Adipocyte (in vitro differentiated cells): ENCODE measurements at regions not wholly inside any gene's neighbourhood (a gene's known extent, or its start where the extent isn't known, plus 50 kb on each side); places are given as distances from the start of the nearest gene placed in this dataset.
"Not testable (repeated sequence)": the region's sequence is repeated elsewhere in the genome, so short reads cannot be mapped to it uniquely, and the experiment has no call there.

Source experiments
- DNase-seq: peaks from one replicate; pipeline ENCODE4 v3.0.0-alpha.2; 2015; ENCODE audit warnings: low read depth
- H3K27me3 ChIP-seq: replicated peaks from 2 replicates; pipeline ENCODE4 v1.7.0; 2013; ENCODE audit warnings: mild to moderate bottlenecking, low read length, moderate library complexity; ENCODE audit not compliant: control insufficient read depth, insufficient read depth
- H3K36me3 ChIP-seq: 2 replicates; pipeline ENCODE4 v1.7.0; 2013; ENCODE audit warnings: low read length, mild to moderate bottlenecking, moderate library complexity; ENCODE audit not compliant: control insufficient read depth, insufficient read depth, severe bottlenecking
- H3K4me1 ChIP-seq: 2 replicates; pipeline ENCODE4 v1.7.0; 2013; ENCODE audit warnings: mild to moderate bottlenecking, low read length, moderate library complexity; ENCODE audit not compliant: control insufficient read depth, insufficient read depth
- H3K4me3 ChIP-seq: 2 replicates; pipeline ENCODE4 v1.7.0; 2013; ENCODE audit warnings: mild to moderate bottlenecking, low read length, moderate library complexity
- H3K9ac ChIP-seq: 2 replicates; pipeline ENCODE4 v1.7.0; 2013; ENCODE audit warnings: mild to moderate bottlenecking, low read length, moderate library complexity
- H3K9me3 ChIP-seq: 2 replicates; pipeline ENCODE4 v1.7.0; 2013; ENCODE audit warnings: mild to moderate bottlenecking, low read length, moderate library complexity; ENCODE audit not compliant: control insufficient read depth

DNA sequence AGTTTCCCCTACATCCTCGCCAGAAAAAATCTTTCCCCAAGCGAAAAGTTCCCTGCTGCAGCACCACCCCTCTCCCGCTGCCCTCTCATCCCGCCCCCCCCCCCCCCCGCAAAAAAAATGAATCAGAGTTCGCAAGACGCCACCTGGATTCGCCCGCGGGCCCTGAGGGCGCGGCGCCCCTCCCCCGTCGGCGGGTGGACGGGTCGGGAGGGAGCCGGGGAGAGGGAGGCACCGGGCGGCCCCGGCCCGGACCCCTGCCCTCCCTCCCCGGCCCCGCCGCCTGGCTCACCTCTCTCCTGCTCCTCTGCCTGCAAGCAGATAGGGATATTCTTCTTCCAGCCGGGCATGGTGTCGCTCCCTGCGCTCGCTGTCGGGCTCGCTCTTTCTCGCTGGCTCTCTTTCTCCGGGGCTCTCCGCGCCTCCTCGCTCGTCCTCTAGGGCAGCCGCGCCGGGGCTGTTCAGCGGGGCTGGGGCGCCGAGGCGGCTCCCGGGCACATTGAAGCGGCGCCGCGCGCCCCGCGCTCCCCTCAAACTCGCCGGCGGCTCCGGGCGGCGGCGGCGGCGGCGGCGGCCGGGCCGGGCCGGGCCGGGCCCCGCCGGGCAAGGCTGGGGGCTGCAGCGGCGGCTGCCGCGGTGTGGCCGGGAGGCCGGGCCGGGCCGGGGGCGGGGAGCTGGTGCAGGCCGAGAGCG, 200.3 kb upstream of the CAND1 start:
- H3K9ac ChIP-seq, result no peak overlapping the region
- H3K4me3 ChIP-seq, result peak overlapping the region; percentile 74
- no peaks in the 10 kb centered on the region for H3K36me3 ChIP-seq
- H3K4me1 ChIP-seq, result peaks cover 4% of the 10 kb centered on the region
- H3K9me3 ChIP-seq, result no peaks in the 10 kb centered on the region
- peaks cover 21% of the 10 kb centered on the region for H3K27me3 ChIP-seq
- DNase-seq, result peak; percentile 71

DNA sequence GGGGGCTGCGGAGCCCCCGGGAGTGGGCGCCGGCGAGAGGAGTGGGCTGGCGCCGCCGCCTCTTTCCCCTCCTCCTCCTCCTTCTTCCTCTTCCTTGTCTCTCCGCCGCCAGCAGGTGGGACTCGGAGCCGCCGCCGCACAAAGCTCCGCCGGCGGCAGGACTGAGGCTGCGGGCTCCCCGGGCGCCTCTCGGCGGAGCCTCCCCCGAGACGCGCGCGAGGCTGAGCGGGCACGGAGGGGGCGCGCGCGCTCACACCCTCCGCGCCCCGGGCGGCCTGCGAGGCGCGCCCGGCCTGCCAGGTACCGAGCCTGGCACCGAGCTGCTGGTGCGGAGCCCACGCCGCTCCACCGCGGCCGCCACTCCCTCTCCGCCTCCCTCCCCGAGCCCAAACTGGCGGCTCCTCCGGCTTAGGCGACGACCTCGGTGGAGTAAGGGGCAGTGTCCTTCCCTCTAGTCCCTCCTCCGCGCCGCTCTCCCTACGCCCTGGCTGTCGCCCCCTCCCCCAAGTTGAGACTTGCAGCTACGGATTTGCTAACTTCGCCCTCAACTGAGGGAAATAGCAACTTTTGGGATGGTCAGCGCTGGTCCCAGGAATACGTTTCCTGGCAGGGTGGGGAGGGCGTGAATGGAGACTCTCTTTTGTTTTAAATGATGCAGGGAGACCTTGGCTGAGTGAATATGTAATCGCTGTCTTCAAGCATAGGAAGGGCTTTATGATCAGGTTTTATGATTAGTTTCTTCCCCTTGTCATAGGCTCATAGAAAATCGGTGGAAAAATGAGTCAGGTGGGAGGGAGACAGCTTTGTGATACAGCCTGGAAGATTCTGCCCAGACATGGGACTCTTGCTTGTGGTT, 199.5 kb upstream of the CAND1 start:
- Histone ChIP-seq H3K27me3 (peaks cover 28% of the 10 kb centered on the region), H3K4me3 (peak overlapping the region; percentile 74)
- peak; percentile 67 for DNase-seq

DNA sequence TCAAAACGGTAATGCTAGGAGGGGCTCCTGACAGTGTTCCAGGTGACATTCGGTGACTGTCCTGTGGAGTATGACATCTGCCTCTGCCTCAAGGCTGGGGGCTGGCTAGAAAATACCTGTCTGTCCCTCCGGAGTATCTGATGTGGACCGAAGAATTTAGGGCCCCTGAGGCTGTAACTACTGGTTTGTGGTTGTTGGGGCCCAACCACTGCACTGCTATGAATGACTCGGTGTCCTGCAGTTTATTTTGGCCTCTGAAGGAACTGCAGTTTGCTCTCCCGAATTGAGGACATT, 198.9 kb upstream of the CAND1 start:
- Histone ChIP-seq H3K4me3 (no peak overlapping the region), H3K9me3 (no peaks in the 10 kb centered on the region), H3K27me3 (peaks cover 31% of the 10 kb centered on the region), H3K9ac (no peak overlapping the region), H3K4me1 (peaks cover 4% of the 10 kb centered on the region), H3K36me3 (no peaks in the 10 kb centered on the region)
- no peak for DNase-seq

More for the DNA sequence above, 199.5 kb upstream of the CAND1 start:
- Histone ChIP-seq H3K36me3 (no peaks in the 10 kb centered on the region), H3K4me1 (peaks cover 4% of the 10 kb centered on the region), H3K9me3 (no peaks in the 10 kb centered on the region), H3K9ac (peak overlapping the region; percentile 49)

DNA sequence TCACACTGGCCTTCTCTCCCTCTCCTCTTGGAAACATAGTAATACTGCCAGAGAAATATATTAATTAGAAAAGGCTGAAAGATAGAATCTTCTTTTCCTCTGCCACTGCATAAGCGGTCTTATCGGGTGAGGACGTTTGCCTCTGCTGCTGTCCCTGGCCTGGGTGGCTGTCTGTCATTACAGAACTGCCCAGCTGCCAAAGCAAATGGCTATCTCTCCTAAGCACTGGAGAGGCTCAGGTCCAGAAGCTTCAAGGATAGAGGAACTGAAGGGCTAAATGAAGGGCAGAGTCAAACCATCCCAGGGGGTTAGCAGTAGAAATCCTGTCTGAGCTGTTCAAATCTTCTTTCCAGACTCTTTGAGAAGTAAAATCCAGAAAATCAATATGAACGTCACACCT, 198.6 kb upstream of the CAND1 start:
- Histone ChIP-seq H3K36me3 (no peaks in the 10 kb centered on the region), H3K27me3 (peaks cover 35% of the 10 kb centered on the region), H3K4me1 (peaks cover 4% of the 10 kb centered on the region), H3K9ac (no peak overlapping the region), H3K9me3 (no peaks in the 10 kb centered on the region), H3K4me3 (no peak overlapping the region)
- no peak for DNase-seq

DNA sequence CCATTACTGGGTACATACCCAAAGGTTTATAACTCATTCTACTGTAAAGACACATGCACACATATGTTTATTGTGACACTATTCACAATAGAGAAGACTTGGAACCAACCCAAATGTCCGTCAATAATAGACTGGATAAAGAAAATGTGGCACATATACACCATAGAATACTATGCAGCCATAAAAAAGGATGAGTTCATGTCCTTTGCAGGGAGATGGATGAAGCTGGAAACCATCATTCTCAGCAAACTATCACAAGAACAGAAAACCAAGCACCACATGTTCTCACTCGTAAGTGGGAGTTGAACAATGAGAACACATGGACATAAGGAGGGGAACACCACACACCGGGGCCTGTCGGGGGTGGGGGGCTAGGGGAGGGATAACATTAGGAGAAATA, 196.9 kb upstream of the CAND1 start:
- H3K36me3 ChIP-seq, H3K9ac ChIP-seq, H3K9me3 ChIP-seq, H3K4me1 ChIP-seq, H3K4me3 ChIP-seq, DNase-seq: not testable (repeated sequence)
- H3K27me3 ChIP-seq, result peaks cover 31% of the 10 kb centered on the region

DNA sequence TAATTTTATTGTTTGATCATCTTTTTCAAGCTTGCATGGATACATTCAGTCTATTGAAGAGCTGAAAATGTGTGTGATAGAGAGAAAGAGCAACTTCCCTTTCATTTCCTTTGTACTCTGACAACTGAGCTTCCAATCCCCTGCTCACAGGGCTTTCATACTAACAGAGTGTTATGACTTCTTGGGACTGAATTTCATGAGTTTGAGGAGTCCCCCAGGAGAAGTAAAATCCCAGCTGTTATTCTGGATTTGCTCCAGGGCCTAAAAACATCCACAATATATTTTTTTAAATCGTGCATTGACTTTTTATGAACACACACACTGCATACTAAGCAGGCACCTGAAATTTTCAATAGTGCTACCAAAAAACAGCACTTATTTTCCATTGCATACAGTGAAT, 195.8 kb upstream of the CAND1 start:
- no peak for DNase-seq
- Histone ChIP-seq H3K4me3 (no peak overlapping the region), H3K4me1 (peaks cover 4% of the 10 kb centered on the region), H3K9ac (no peak overlapping the region), H3K36me3 (no peaks in the 10 kb centered on the region), H3K9me3 (no peaks in the 10 kb centered on the region), H3K27me3 (peaks cover 21% of the 10 kb centered on the region)

DNA sequence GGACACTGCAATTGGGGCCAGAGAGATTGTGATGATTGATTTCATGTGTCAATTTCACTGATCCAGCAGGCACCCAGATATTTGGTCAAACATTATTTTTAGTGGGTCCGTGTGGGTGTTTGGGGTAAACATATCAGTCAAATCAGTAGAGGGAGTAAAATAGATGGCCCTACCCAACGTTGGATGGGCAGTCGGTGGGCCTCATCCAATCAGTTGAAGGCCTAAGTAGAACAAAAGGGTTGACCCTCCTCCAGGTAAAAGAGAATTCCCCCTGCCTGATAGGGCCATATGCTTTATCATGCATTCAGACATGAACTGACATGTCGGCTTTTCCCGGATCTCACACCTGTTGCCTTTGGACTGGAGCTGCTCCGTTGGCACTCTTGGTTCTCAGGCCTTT, 195.1 kb upstream of the CAND1 start:
- no peak for DNase-seq
- no peak overlapping the region for H3K4me3 ChIP-seq
- H3K9ac ChIP-seq, result no peak overlapping the region
- no peaks in the 10 kb centered on the region for H3K9me3 ChIP-seq
- peaks cover 21% of the 10 kb centered on the region for H3K27me3 ChIP-seq
- no peaks in the 10 kb centered on the region for H3K36me3 ChIP-seq
- peaks cover 4% of the 10 kb centered on the region for H3K4me1 ChIP-seq

DNA sequence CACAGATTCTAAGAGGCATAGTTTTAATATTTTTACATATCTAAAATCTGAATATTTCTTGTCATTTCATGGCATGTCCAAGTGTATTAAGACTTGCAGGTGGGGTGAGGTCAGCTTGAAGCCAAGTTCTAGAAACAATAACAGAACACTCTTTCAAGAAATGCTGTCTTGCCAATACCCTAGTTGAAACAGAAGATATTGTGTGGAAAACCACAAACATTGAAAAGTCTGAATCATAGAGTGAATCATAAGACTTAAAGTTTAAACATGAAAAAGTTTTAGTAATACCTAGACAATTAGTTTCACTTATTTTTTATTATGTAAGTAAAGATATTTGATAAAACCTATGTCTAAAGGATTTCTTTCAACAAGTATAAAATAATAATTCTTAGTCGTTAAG, 191.5 kb upstream of the CAND1 start:
- Histone ChIP-seq H3K9me3 (no peaks in the 10 kb centered on the region), H3K27me3 (peaks cover 29% of the 10 kb centered on the region), H3K4me3 (no peak overlapping the region), H3K4me1 (no peaks in the 10 kb centered on the region), H3K36me3 (no peaks in the 10 kb centered on the region), H3K9ac (no peak overlapping the region)
- peak; percentile 54 for DNase-seq

DNA sequence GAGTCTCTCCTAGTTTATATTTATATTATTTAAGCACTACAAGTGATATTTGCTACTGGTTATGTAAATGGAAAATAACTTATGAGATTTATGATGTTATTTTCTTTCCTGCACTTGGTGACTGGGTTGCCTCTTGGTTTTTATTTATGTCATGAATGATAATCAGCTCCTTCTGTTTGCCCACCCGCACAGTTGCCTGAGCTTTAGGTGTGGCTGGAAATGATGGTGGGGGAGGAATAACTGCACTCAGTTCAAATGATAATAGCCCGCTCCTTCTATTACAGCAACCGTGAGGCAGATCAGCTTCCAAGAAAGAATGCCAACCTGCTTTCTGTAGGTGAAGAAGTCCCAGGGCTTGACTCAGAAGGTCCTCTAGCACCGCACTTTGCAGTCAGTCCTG, 190.2 kb upstream of the CAND1 start:
- H3K36me3 ChIP-seq, result no peaks in the 10 kb centered on the region
- H3K9ac ChIP-seq, result no peak overlapping the region
- H3K4me1 ChIP-seq, result no peaks in the 10 kb centered on the region
- H3K4me3 ChIP-seq, result no peak overlapping the region
- no peaks in the 10 kb centered on the region for H3K9me3 ChIP-seq
- DNase-seq, result no peak
- H3K27me3 ChIP-seq, result peaks cover 29% of the 10 kb centered on the region

DNA sequence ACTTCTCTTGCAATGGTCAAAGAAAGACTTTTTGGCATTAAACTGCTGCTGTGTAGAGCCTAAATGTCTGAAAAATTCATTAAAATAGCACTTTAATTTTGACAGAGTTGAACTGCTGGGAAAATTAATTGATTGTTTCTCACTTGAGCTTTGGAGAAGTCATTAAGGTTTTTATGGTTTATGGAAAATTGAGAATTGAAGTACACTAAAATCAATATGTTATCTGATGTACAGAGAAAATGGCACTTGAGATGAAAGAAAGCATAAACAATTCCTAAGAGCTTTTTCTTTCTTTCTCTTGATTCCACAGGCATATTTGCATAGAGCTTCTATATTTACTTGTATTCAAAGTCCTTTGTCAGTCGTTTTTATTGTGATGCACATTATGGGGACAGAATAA, 188.5 kb upstream of the CAND1 start:
- DNase-seq, result no peak
- Histone ChIP-seq H3K36me3 (no peaks in the 10 kb centered on the region), H3K4me1 (no peaks in the 10 kb centered on the region), H3K9me3 (no peaks in the 10 kb centered on the region), H3K27me3 (peaks cover 15% of the 10 kb centered on the region), H3K4me3 (no peak overlapping the region), H3K9ac (no peak overlapping the region)

DNA sequence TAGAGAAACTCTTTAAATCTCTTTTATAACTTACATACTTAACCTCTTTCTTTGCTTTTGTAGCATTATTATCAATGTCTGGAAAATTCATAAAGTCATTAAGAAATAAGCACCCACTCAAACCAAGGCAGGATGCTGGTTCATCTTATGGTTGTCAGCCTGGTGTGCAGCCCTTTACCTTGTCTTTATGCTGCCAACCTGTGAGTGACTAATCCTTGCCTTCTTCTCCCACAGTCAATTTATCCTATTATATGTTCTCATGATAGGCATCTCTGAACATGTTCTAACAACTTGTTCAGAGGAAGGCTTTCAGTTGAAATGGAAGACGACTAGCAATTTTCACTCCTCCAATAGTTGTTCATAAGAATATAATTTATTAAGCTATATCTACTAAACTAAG, 186.9 kb upstream of the CAND1 start:
- no peak overlapping the region for H3K4me3 ChIP-seq
- H3K27me3 ChIP-seq, result peaks cover 8% of the 10 kb centered on the region
- no peak overlapping the region for H3K9ac ChIP-seq
- no peaks in the 10 kb centered on the region for H3K4me1 ChIP-seq
- H3K9me3 ChIP-seq, result no peaks in the 10 kb centered on the region
- no peaks in the 10 kb centered on the region for H3K36me3 ChIP-seq
- DNase-seq, result no peak
